Adrenal gland (tissue), 5 donors: ENCODE measurements at regions not wholly inside any gene's neighbourhood (a gene's known extent, or its start where the extent isn't known, plus 50 kb on each side); places are given as distances from the start of the nearest gene placed in this dataset.

Experiments
- CTCF ChIP-seq, 6 experiments: fragments of 450-650 bp in 4 of 6; fragments of 200-600 bp in 2 of 6; sonication (generic) in 1 of 6; IDR thresholded peaks; 1 replicate in 5 of 6; 2 replicates in 1 of 6; pipeline versions ENCODE4 v1.5.1 to v1.8.0; 2016 to 2021; ENCODE audit warnings: antibody characterized with exemption in 6 of 6, mild to moderate bottlenecking in 2 of 6, moderate library complexity in 1 of 6
- POLR2A ChIP-seq, 2 donors: fragments of 450-650 bp; IDR thresholded peaks; one replicate each; pipeline ENCODE4 v1.6.1; 2017; ENCODE audit warnings: antibody characterized with exemption in 2 of 2, mild to moderate bottlenecking in 2 of 2, moderate library complexity in 1 of 2
- donor health status: DM: no; HTN: no; CAD: no.

GRCh38 chr1:208807446-208808127 lies 563.4 kb upstream of the PLXNA2 start:
- TF ChIP-seq CTCF (IDR thresholded peaks at IDR 0.05) (no peak), POLR2A (IDR thresholded peaks at IDR 0.05) (no peak)
